GDM1 (cell line): ENCODE measurements at regions not wholly inside any gene's neighbourhood (a gene's known extent, or its start where the extent isn't known, plus 50 kb on each side); places are given as distances from the start of the nearest gene placed in this dataset.

ENCODE experiments used
- DNase-seq: peaks from one replicate; lab custom pipeline; 2025; lab: John Stamatoyannopoulos, UW

GRCh38 chr5:124234022-124234769 is 512.2 kb downstream of the ZNF608 start:
- DNase-seq: no peak

DNA sequence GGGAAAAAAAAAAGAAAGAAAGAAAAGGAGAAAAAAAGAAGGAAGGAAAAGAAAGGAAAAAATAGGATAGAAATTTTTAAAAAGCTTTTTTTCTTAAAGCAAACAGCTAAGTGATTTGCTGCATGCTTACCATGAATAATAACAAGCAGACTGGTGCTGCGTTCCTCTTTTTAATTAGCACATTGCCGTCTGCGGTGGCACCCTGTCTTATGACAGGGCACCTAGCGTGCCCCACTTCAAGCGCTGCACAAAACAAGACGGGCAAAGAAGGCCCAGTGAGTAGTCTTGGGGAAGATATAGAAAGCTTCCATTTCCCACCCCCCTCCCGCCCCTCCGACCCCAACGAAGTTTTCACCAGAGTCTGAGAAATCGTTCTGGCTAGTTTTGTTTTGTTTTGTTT is 513.9 kb downstream of the ZNF608 start:
- no peak for DNase-seq

- no peak for DNase-seq
Measured at GRCh38 chr5:124231802-124232201, 514.6 kb downstream of the ZNF608 start.

GRCh38 chr5:124231230-124231629 is 515.2 kb downstream of the ZNF608 start:
- no peak for DNase-seq

DNA sequence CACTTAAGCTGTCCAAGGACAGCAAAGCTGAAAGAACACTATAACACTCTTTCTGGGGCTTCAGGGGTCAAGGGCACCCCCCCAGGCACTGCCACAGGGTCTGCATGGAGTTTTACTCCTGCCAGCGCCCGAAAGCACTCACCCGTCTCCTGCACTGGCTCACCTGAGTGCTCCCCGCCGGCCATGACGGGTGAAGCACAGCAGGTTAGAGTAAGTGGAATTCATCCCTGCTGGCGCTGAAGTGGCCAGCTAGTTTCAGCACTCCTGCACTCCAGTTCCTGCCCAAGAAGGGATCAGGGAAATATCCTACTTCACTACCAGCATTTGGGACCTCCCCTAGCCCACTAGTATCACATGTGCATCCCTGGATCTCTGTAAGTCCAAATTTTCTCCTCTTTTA is 516.0 kb downstream of the ZNF608 start:
- DNase-seq: no peak

GRCh38 chr5:124229352-124229751 is 517.1 kb downstream of the ZNF608 start:
- DNase-seq: no peak

GRCh38 chr5:124227914-124228313 is 518.5 kb downstream of the ZNF608 start:
- DNase-seq: no peak

- DNase-seq: no peak
Measured at GRCh38 chr5:124220418-124220817, 526.0 kb downstream of the ZNF608 start.

GRCh38 chr5:124212934-124213333 is 533.5 kb downstream of the ZNF608 start:
- no peak for DNase-seq

DNA sequence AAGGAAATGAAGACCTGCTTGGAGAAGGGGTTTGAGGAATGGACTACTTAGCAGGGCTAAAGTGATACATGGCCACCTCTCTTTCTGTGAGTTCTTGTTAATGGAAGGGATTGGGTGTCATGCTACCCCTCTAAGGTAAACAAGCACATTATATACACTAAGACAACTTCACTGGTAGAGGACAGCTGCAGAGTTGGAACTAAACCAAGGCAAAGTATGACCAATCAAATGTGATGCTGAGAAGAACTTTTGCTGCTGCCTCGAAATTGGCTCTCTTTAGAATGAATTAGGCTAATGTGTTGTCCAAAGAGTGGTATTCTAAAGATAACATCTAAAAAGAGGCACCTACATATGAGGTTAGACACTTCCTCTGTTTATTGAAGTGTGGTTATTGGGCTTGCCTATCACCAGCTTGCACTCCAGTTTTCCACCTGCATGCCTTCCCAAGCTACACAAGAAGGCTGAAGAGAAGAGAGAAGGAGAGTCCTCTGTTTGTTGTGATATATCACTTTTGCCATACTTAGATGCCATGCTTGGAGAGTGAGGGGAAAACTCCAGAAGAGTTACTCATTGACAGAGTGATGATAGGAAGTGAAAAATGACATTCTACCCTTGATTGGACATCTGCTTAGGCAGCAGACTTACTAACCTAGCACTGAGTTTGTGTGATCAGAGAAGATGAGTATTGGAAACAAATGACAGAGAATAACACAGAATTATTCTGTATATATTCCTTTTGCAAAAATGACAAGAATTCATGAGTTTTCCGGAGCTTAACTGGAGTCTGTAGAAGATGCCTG is 536.1 kb downstream of the ZNF608 start:
- DNase-seq: no peak

DNA sequence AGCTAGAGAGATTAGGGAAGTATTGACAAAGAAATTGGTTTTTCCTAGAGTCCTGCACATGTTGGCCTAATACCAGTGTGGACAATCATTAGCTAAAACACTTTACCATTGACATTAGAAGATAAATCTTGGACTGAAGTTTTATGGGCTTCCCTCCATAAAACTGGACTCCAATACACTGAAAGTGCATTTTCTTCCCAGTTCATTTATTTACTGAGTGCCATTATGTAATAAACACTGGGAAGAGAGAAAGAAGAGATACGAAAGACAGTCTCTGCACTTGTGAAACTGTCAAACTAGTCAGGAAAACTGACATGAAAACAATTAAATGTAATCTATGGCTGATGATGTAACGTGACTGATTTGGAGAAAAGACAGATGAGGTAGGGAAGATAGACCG is 539.3 kb downstream of the ZNF608 start:
- DNase-seq: no peak

DNA sequence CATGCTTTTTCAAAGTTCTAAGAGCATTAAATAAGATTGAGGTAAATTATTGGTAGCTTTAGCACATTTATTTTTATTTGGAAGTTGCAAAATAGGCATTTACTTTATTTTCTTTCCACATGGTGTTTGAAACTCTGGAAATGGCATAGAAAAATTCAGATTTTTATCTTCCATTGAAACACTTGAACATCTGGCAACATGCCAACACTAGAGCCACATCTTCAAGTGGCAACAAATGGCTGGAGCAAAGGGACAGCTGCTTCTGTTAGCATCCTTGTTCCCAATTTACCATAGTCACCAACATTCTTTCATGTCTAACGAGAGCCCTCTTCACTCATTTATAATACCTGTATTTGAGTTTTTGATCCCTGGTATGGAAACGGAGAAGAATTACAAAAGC is 539.9 kb downstream of the ZNF608 start:
- no peak for DNase-seq

- no peak for DNase-seq
Measured at GRCh38 chr5:124203303-124203702, 543.1 kb downstream of the ZNF608 start.

DNA sequence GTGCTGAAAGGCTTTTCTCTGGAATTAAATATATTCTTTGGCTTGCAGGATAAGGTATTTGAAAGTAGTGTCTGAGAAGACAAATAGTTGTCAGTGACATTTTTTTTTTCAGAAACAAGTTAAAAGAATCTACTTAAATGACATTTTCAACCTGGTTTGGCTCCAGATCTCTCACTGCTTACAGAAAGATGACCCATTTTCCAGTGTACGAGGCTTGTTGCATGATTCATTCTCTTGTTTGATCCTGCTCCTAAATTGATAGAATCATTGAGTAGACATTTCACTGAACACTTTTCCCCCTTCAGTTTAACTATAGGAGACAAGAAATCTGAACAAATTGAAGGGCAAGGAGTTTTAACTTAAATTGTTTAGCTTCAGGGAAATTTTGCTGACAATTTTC is 546.1 kb downstream of the ZNF608 start:
- DNase-seq: no peak

DNA sequence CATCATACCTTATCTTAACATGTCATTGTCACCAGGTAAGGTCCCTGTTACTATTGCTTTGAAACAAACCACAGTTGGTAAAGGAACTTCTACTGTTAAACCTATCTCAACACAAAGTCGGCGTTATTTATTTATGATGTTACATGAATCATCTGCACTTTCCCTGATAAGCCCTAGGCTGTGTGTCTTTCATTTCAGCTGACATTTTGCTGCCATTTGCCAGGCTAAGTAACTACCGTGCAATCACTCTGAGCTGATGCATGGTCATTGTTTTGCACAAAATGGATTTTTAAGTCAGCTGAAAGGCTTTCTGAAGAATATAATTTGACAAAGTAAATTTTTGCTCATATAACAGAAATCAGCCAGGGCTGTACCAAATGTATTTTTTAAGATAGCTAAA is 546.5 kb downstream of the ZNF608 start:
- DNase-seq: no peak

DNA sequence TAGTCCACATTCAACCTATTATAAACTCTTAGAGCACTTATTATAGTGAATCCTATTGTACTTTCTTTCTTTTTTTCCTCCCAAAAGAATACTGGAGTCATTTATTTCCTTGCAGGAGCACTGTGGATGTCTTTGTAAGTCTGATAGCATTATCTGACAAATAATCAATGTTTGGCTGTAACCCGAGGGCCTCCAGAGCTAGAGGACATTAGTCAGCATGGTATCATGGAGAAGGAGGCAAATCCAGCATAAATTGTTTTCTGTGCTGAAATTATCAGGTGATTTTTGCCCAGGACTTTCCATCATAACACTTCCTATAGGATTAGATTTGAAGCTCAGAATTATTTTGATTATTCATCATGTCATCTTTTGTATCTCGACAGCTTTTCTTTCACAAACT is 551.0 kb downstream of the ZNF608 start:
- DNase-seq: no peak

- no peak for DNase-seq
Measured at GRCh38 chr5:124194282-124194681, 552.2 kb downstream of the ZNF608 start.

DNA sequence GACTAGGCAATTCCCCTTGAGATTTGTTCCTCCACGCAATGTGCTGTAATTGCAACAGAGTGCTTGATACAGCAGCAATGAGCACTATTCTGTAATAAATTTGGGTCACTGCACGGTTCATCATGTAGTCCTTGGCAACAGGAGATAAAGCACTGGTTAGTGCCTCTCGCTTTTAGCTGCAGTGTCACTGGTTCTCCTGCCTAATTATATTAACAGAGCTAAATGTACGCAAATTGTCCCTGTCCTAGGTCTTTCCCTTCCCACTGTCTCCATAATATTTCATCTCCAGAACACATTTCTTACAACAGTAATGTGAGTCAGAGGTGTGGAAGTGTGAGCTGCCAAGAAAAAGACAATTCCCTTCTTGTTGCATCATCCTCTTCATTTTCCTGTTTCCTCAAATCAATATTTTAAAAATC is 553.1 kb downstream of the ZNF608 start:
- no peak for DNase-seq

DNA sequence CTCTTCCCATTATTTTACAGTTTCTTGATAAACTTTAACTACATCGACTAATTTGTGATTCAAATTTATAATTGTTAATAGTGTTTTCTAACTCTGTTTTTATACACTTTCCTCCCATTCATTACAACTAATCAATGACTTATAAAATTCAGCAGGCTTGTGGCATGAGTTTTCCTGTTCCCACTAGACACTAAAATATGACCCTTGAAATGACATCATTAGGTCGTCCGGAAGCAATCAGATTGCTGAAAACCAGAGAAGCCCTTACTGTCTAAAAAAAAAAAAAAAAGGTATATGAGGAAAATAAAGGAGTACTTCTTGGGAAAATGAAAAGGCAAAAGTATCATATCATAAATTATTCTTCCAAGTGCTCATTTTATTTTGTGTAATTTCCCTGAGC is 553.7 kb downstream of the ZNF608 start:
- DNase-seq: no peak

GRCh38 chr5:124185716-124186115 is 560.7 kb downstream of the ZNF608 start:
- no peak for DNase-seq

DNA sequence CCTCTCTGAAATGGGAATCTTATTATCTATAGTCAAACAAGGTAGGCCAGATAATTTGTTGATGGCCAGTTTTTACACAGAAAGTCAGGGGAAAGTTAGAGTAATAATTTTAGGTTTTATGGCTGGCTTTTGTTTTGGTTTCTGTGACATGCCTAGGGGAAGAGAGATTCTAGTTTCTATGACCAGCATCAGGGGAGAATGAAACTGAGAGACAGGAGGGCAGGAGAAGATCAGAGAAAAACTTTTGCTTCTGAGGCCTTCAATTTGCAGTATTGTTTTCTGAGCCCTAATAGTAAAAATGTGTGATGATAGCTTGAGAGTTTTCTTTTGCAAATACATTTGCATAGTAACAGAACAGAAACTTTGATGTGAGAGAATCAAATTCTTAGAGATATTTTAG is 564.3 kb downstream of the ZNF608 start:
- DNase-seq: no peak

- no peak for DNase-seq
Measured at GRCh38 chr5:124180875-124181461, 565.5 kb downstream of the ZNF608 start.

DNA sequence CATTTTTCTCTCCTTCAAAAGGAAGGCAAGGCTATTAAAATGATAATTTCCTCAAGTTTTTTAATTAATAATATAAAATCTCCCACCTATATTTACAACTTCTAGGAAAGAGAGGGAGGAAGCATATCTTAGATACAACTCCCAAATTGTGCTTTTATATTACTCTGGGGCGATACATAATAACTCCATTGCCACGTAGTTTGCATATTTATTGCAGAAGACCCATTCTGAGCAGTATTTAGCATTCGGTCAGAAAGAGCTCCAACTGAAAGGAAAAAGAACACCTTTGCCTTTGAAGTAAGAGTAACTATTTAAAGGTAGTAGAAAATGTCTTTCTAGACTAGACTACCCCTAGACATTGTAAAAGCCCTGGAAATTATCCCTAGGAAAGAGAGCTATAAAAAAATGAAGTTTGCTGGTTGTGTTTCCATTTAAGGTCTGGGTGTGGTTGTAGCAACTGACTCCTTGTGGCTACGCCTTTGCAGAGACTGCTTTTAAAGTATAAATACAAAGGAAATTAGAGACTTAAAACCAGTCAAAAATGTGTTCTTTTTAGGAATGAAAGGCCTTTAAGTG is 566.1 kb downstream of the ZNF608 start:
- no peak for DNase-seq
